ENCODE measurements at regions not wholly inside any gene's neighbourhood (a gene's known extent, or its start where the extent isn't known, plus 50 kb on each side); places are given as distances from the start of the nearest gene placed in this dataset.

- no peak for DNase-seq
These were observed 62.1 kb downstream of the CTAGE1 start for GRCh38 chr18:22355598-22355997.

- DNase-seq, result no peak
These were observed 62.6 kb downstream of the CTAGE1 start for GRCh38 chr18:22355069-22355468.

GRCh38 chr18:22349966-22350365 lies 67.7 kb downstream of the CTAGE1 start:
- DNase-seq, result no peak

GRCh38 chr18:22349317-22349898 lies 68.3 kb downstream of the CTAGE1 start:
- DNase-seq, result no peak

- DNase-seq, result peak; percentile 20 to 27
These were observed 69.0 kb downstream of the CTAGE1 start for GRCh38 chr18:22348521-22349316.

GRCh38 chr18:22347606-22348511 lies 69.9 kb downstream of the CTAGE1 start:
- peak; percentile 6 to 15 for DNase-seq

- DNase-seq, result no peak
These were observed 70.6 kb downstream of the CTAGE1 start for GRCh38 chr18:22346953-22347605.

- DNase-seq, result no peak
These were observed 71.2 kb downstream of the CTAGE1 start for GRCh38 chr18:22346401-22346952.

- no peak for DNase-seq
These were observed 72.0 kb downstream of the CTAGE1 start for GRCh38 chr18:22345718-22346117.

GRCh38 chr18:22344908-22345670 lies 72.6 kb downstream of the CTAGE1 start:
- no peak for DNase-seq

- no peak for DNase-seq
These were observed 73.3 kb downstream of the CTAGE1 start for GRCh38 chr18:22344445-22344844.

- DNase-seq, result no peak
These were observed 74.1 kb downstream of the CTAGE1 start for GRCh38 chr18:22343613-22344012.

GRCh38 chr18:22342625-22343024 lies 75.1 kb downstream of the CTAGE1 start:
- no peak for DNase-seq

GRCh38 chr18:22340331-22340730 lies 77.4 kb downstream of the CTAGE1 start:
- DNase-seq, result peak; percentile 80 to 93

- no peak for DNase-seq
These were observed 77.8 kb downstream of the CTAGE1 start for GRCh38 chr18:22339913-22340312.

- DNase-seq, result no peak
These were observed 79.9 kb downstream of the CTAGE1 start for GRCh38 chr18:22337833-22338232.

GRCh38 chr18:22337306-22337705 lies 80.4 kb downstream of the CTAGE1 start:
- no peak for DNase-seq

GRCh38 chr18:22336406-22336805 lies 81.3 kb downstream of the CTAGE1 start:
- no peak for DNase-seq

- no peak for DNase-seq
These were observed 82.0 kb downstream of the CTAGE1 start for GRCh38 chr18:22335731-22336198.

- DNase-seq, result no peak
These were observed 83.1 kb downstream of the CTAGE1 start for GRCh38 chr18:22334567-22334966.

GRCh38 chr18:22332590-22332989 lies 85.1 kb downstream of the CTAGE1 start:
- peak in 1 of 2 experiments; percentile 1 for DNase-seq

- no peak for DNase-seq
These were observed 87.2 kb downstream of the CTAGE1 start for GRCh38 chr18:22330508-22330907.
